ENCODE measurements at regions not wholly inside any gene's neighbourhood (a gene's known extent, or its start where the extent isn't known, plus 50 kb on each side); places are given as distances from the start of the nearest gene placed in this dataset.
"Not testable (repeated sequence)": the region's sequence is repeated elsewhere in the genome, so short reads cannot be mapped to it uniquely, and the experiment has no call there.

DNA sequence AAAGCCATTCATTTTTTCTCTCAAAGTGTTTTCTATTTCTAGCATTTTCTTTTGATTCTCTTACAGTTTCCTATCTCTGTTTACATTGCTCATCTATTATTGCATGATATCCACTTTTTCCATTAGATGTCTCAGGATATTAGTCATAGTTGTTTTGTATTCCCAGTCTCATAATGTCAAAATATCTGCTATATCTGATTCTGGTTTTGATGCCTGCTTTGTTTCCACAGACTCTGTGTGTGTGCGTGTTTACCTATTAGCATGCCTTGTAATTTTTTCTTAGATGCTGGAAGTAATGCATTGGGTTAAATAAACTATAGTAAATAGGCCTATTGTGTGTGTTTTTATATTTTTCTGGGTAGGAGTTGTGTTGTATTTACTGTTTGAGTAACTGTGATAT lies 1126.3 kb downstream of the SORCS1 start:
- no peak for DNase-seq

DNA sequence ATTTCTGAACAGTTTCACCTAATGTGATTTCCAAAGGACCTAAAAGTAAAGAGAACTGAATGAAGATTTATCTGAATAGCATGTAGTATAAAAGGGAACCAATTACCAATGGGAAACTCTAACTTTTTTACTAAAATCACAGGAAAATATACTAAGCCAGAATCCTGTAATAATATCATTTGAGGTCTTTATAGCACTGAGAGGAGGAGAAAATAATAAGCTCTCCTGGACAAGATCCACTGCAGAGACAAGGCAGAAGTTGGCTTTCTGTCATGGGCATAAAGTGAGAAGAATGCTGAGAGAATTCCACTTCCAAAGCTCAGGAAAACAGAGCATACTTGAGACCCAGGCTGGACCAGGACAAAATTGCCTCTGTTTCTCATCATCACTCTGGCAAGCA lies 1131.4 kb downstream of the SORCS1 start:
- DNase-seq, result no peak

DNA sequence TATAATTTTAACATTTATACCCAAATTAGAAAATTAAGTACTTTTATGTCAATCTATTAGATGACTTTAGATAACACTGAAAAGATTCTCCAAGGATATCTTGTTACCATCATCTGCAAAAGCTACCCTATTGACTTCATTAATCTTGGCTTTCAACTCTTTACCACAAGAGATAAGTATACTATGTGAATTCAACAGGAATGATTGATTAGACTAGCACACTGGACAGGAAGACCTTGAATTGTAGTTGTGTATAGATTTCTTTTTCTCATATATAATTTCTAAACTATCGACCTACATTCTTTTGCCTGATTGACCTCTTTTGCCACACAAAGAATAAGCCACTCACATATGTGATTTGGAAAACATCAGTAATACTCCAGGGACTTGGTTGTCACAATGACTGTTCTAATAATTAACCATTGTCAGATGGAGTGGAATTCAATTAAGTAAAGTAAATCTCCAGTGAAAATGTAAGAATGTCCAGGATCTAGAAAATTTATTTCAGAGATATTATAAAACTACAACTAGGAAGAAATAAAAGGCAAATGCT lies 1132.0 kb downstream of the SORCS1 start:
- no peak for DNase-seq

DNA sequence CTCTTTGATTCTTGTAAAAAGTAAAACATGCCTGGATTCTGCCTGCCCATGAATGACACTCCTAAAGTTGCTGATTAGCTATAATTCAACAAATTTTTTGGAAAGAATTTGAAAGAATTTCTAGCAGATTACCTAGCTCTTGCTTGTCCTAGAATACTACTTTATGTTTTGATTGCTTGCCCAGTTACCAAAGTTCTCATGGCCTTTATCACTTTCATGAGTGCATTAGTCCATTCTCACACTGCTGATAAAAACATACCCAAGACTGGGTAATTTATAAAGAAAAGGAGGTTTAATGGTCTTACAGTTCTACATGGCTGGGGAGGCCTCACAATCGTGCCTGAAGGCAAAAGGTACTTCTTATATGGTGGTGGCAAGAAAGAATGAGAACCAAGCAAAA lies 1137.3 kb downstream of the SORCS1 start:
- no peak for DNase-seq

DNA sequence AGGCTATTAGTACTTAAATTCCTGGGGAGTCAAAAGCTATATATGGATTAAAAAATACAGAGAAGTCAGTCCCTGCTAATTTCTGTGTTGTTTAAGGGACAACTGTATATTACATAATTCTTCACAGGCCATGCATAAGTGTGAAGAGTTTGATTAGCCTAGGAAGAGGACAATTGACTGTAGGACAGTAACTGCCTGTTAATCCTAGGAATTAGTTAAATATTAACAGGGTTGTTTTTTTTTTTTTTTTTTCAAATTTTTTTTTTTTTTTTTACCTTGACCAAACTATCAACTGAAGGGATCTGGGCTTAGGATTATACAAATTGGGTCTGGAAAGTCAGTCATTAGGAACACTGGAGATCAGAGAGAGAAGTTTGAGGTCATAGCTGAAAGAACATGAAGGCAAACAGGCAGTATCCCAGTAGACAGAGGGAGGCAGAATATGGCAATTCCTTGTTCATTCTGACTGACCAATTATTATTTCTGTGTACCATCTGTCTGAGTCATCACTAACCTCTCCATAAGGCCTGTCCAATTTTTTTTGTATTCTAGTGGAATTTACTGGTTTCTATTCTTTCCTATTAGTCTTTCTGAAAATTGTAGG lies 1139.2 kb downstream of the SORCS1 start:
- no peak for DNase-seq

DNA sequence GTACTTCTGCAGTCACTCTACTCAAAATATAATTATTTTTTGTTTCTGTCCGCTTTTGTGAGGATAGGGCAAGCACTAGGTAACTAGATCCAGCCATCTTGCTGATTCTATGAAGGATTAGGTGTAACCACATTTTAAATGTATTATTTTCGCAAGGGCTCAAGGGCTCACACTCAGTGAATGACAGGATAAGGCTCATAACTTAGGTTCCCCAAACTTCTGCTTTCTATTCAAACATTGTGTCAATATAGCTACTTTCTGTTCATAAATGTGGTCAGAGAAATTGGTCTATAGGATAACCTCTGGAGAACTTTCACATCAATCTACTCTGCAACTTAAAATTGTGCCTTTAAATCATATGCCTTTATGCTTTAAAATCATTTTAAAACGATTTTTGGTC lies 1141.2 kb downstream of the SORCS1 start:
- DNase-seq, result no peak

DNA sequence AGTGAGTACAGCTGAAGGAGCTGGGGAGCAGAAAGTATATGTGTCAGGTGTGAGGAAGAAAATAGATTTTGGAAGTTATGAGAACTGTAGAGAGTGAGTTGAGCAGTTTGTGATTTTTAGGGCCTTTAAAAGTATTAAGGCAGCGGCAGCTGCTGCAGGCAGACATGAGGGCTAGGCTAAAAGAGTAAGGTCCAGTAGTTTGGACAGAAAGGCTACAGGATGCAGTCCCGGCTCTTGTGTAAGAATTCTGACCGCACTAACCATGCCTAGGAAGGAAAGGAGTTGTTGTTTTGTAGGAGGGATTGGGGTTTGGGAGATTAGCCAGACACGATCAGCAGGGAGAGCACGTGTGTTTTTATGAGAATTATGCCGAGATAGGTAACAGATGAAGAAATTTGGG lies 1144.9 kb downstream of the SORCS1 start:
- not testable (repeated sequence) for DNase-seq

DNA sequence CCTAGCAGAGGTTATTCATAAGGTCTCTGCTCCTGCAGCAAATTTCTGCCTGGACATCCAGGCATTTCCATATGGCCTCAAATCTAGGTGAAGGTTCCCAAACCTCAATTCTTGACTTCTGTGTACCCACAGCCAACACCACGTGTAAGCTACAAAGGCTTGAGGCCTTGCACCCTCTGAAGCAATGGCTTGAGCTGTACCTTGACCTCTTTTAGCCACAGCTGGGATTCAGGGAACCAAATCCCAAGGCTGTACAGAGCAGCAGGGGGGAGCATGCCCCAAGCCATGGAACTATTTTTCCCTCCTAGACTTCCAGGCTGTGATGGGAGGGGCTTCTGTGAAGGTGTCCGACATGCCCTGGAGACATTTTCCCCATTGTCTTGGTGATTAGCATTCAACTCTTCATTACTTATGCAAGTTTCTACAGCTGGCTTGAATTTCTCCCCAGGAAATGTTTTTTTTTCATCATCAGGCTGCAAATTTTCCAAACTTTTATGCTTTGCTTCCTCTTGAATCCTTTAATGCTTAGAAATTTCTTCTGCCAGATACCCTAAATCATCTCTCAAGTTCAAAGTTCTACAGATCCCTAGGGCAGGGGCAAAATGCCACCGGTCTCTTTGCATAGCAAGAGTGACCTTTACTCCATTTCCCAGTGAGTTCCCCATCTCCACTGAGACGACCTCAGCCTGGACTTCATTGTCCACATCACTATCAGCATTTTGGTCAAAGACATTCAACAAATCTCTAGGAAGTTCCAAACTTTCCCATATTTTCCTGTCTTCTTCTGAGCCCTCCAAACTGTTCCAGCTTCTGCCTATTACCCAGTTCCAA lies 1148.9 kb downstream of the SORCS1 start:
- not testable (repeated sequence) for DNase-seq

DNA sequence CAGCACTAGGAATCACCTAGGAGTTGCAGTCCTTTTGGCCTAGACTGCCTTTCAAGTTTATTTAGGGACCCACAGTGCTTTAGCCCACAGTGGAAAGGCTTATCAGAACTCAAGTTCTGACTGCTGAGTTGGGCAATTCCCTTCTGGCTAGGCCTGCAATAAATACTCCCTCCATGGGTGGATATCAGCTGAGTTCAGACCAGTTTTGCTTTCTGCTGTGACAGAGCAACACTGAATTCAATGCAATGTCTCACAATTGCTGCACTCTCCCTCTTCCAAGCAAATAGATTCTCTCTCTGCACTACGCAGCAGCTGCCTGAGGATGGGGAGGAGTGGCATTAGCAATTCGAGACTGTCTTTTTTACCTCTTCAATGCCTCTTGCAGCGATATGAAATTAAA lies 1153.3 kb downstream of the SORCS1 start:
- no peak for DNase-seq

DNA sequence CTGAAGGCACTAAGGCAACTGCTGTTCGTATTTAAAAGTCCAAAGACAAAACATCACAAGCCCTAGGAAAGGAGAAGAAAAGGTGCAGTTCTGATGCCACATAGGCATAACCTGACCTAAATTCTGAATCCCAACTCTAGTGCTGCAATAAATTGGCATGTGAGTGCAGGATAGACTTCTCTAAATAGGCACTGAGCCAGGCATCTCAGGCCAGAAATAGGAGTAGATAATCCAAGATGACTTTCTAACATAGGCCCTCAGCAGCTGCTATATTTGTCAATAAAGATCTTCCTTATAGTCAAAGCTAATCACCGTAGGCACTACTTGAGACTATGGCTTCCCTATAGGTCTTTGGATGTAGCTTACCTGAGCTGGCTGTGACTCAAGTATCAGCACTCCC lies 1163.8 kb downstream of the SORCS1 start:
- DNase-seq, result no peak

DNA sequence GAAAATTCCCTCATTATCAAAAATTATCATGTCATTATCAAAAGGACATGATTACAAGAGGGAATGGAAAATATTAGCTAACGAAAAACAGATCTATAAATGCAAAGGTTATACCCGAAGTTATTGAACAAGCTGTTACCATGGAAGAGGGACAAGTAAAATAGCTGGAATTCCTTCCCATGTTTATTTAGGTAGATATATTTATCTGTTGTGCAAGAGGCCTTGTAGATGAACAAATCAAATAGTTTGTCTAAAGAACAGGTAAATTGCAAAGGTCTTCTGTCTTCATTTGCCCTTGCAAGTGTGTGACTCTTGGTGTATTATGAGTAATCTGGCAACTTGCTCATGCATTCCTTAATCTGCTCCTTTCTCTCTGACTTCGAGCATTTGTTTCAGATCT lies 1170.9 kb downstream of the SORCS1 start:
- DNase-seq, result no peak

DNA sequence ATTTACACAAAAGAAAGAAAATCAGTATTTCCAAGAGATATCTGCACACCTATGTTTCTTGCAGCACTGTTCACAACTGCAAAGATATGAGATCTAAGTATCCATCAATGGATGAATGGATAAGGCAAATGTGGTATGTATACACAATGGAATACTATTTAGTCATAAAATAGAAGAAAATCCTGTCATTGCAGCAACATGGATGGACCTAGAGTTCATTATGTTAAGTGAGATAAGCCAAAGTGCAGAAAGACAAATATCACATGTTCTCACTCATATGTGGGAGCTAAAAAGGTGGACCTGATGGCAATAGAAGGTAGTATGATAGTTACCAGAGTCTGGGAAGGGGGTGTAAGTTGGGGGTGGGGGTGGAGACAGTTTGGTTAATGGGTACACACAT lies 1171.6 kb downstream of the SORCS1 start:
- DNase-seq, result no peak

DNA sequence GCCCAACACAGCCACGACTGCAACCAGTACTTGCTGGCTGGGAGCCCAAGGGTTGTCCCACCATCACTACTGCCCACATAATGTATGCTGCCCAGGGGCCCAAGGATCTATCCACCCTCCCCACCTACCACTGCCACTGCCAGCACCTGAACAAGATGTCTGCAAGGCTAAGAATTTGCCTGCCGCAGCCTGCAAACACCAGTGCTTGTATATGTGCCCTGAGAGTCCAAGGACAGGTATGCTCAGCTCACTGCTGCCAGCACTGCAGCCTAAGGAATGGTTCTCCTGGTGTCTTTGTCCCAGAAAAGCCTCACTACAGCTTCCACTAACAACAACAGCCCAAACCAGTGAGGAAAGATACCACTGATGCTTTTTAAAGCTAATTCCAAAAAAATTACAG lies 1174.0 kb downstream of the SORCS1 start:
- DNase-seq, result no peak

DNA sequence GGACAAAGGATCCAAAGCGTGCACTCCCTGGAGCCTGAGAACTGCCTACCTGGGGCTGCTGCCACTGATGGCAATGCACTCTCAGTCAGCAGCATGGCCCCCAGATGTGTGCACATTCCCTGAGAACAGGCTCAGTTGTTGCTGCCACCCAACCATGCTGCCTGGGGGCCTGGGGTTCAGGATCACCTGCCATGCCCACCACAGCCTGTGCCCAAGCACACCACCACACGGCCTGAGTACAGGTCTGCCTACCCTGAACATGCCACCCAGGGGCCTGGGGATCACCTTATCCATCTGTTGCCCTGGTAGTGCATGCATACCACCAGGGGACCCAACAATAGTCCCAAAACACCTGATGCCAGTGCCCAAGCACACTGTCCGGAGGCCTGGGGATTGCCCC lies 1174.5 kb downstream of the SORCS1 start:
- DNase-seq, result no peak

DNA sequence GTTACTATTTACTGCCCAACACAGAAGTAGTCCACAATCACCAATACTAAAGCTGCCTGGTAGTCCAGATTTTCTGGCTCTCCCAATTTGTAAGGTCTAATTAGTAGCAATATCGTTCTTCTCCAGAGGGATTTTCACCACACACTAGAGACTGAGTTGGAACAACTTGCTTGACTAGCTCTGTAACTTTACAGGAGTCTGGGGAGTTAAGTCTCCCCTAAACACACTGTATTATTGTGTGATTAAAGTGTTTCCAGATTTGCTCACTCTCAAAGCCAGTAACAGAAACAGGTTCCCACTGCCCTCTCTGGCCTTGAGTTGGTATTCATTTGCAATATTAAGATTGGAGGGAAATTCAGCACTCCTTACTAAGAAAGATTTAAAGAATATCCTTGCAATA lies 1175.7 kb downstream of the SORCS1 start:
- DNase-seq, result no peak

DNA sequence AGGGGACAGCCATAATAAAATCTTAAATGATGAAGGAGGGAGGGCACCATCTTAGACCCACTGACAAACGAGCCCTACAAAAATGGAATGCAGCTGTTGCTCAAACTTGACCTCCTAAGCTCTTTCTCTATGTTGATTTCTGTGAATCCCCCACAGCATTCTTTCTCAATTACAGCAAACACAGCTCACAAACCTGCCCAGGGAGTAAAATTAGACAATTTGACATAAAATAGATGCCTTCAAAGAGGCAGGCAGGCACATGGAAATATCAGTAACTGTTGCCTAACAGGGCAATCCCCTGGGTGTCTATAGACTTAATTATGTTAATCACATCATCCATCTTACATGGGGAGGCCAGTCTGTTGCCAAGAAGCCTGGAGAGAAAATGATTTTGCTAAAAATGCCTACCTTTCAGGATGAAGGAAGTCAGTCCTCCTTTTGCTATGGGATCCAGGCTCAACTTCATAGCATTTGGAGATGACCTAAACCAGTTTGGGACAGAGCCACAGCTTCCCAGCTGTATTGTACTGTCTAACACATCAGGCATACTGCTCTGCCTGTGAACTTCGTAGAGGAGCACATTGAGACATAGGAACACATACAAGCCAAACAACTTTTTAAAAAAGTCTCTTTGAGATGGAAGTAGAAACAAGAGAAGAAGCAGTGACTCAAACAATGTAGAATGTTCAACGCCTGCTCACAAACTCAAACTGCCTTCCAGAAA lies 1177.4 kb downstream of the SORCS1 start:
- no peak for DNase-seq

DNA sequence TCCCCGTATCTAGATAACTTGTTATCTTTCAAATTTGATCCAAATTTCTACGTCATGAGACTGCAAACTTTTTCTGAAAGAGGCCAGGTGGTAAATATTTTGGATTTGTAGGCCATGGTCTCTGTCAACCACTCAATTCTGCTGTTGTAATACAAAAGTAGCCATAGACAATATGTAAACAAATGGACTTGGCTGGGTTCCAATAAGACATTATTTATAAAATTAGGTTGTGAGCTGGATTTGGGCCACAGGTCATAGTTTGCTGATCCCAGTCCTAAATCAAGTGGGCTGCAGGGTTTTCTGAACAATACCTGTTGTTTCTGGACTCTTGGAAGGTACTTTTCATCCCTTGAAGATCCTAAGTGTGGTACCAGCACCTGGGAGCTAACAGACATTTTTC lies 1178.0 kb downstream of the SORCS1 start:
- no peak for DNase-seq

DNA sequence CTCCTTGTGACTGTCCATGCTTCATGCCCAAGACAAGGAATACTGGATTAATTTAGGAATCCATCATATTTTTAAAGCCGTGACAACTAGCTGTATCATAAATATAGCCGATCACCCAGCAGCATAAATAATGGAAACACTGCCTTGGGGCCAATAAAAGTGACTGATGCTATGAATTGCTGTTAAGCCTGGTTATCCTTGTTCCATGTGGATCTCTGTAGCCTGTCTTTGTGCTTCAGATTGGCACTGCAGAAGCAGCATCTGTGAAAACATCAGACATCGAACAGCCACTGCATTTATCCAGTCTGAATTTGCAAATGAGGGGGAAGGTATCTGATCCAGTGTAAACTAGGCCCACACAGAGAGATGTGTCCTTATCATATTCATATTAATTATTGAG lies 1181.8 kb downstream of the SORCS1 start:
- DNase-seq, result no peak

DNA sequence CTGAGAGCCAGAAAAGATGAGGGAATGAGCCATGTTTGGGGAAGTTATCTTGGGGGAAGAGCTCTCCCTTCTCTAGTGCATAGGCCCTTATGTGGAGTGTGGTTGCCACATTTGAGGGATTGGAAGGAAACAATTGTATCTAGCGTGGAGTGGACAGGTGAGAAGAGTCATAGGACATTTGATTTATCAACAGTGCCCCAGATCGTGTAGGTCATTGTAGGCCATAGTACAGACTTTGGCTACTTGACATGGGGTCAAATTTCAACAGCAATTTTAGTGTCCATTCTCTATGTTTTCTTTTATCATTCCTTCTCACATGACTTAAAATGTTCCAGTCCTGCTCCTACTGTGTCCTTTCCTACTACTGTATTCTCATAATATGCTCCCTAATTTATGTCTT lies 1182.8 kb downstream of the SORCS1 start:
- DNase-seq, result no peak

DNA sequence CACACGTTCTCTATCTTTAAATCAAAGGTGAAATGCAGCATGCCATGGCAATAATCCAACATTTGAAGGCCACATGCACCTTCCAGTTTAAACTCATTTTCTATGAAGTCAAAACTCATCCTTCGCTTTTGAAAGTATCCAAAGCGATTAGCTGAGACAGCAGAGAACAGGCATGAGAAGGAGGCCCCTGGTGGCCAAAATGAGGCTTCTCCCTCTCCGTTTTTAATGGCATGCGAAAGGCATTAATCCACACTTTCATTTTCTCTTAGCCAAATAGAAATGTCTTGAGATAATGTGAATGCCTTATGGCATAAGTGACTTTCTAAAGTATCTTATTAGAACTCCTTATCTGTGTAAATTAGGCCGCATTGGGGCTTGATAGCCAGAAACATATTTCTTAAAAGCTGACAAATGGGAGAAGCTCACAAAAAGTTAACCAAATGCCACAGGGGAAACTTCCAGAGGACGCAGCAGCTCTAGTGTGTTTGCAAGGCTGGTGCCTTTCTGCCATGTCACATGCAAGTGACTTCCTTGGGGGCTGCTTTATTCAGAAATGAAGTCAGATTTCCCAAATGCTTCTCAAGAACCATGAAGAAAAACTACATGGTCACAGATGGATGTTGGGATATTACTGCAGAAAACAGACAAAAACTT lies 1189.6 kb downstream of the SORCS1 start:
- DNase-seq, result no peak

DNA sequence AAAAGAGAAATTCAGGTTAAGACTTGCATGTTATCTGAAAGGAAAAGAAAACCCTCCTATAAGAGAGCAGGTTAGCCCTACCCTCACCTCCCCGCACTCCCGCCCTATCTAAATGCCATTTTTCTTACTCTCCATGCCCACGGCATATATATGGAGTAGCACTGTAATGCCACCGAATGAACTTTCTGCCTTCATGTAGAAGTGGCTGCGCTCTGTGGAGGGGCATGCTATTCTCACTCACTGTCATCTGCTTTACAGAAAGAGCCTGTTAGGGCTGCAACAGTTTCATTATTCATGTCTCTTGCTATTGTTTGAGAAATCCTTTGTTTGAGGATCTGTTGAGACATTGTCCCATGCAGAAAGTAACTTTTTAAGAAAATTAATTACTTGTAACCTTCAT lies 1190.6 kb downstream of the SORCS1 start:
- DNase-seq, result no peak

DNA sequence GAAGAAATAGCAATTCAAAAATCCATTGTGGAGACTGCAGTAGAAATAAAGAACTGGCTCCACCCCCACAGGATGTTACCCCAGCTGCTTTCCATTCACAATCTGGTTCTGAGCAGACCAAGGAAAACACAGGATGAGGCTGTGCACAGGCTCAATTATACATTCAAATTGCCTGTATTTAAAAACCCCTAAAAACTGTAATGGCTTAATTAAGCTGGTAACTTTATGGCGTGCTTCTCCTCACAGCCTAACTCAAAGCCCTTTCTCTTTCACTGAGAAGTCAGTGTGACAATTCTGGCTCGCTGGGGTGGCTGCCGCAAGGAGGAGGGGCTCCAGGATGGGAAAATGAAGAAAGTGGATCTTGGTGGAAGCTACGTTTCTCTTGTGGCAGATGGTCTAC lies 1191.1 kb downstream of the SORCS1 start:
- no peak for DNase-seq

DNA sequence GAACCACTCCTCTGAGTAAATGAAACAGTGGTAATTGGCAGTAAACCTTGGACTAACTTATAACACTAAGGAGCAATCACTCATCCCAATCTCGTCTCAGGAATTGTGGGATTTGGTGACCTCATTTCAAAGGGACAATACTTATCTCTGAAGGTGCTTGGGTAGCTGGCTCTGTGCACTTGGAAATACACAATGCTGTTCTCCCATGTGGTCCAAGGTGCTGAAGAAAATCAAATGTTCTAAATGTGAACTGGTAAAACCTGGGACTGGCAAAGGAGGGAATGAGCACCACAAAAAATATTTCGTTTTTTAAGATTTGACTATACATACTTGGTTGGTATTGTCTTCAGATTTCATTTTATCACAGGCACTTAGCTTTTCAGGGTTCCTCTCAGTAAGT lies 1193.0 kb downstream of the SORCS1 start:
- DNase-seq, result no peak

All from NCI-H1105 treated with DMSO at 0.1 percent for 48 hours (cell line).